GM19240 (cell line): ENCODE measurements at regions not wholly inside any gene's neighbourhood (a gene's known extent, or its start where the extent isn't known, plus 50 kb on each side); places are given as distances from the start of the nearest gene placed in this dataset.

Experiments used
- DNase-seq: peaks from one replicate; pipeline ENCODE4 v3.0.0; 2011; ENCODE audit warnings: low spot score; ENCODE audit not compliant: insufficient read length

DNA sequence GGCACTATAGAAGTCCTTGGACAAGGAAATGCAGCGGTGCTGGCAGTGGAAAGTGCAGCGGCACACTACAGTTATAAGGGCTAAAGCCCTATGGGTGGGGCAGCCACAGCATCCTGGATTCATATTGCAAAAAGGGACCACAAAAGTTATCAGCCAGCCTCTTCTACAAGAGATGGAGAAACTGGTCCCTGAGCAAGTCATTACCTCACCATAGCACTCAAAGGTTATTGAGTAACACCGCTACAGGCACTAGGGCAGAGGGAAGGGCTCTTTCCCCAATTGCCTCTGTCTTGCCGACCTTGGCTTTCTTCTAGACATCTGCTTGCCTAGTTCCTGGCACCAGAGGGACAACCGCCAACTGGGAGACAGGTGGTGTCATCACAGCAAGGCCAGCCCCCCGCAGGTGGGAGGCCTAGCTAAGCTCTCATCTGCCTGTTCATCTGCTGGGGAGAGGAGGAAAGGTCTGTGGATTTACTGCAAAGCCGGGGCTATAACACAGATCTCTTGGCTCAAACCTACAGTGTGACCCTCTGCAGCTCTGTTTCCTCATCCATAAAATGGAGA, 600.0 kb downstream of the BCOR start:
- no peak for DNase-seq

DNA sequence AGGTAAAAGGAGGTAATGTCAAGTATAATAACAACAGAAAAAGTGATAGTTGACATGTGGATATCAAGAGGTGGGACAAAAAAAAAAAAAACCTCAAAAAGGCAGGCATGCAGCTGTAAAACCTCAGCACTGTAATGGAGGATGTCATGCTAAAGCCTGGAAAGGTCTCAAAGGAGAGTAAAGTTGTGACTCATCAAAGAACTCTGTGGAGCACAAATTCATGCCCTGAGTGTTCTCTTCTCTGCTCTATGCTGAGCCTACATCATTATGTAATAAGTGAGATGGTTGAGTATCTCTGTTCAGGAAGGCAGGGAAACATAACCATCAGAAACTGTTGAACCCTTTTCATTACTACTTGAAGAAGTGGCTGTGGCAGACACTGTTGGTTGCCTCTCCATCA, 597.8 kb downstream of the BCOR start:
- DNase-seq = no peak

DNA sequence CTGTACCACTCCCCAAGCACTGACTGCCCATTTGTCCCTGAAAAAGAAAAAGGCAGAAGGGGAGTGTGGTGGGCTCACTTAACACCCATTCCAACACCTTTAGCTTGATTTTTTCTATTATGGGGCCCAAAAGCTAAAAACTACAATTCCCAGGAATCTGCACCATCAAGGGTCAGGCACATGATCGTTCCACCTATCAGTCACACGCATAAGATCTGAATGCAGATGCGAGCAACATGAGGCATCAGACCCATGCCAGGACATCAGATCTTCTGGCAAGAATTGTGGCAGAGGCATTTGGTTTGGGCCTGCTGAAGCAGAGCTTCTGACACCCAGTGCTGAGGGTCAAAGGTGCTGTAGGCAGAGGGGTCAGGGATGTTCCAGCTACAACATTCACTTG, 595.9 kb downstream of the BCOR start:
- no peak for DNase-seq

DNA sequence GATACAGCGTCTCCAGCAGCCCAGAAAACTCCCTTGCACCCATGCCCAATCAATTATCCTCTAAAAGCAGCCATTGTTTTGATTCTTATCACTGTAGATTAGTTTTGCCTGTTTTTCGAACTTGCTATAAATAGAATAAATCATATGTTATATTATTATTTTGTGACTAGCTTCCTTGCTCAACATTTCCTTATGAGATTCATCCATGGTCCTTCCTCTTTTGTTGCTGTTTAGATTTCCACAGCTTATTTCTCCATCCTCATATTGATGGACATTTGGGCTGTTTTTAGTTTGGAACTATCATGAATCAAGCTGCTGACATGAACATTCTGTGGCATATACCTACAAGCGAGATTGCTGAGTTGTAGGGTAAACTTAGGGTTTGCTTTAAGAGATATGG, 595.3 kb downstream of the BCOR start:
- DNase-seq = no peak

DNA sequence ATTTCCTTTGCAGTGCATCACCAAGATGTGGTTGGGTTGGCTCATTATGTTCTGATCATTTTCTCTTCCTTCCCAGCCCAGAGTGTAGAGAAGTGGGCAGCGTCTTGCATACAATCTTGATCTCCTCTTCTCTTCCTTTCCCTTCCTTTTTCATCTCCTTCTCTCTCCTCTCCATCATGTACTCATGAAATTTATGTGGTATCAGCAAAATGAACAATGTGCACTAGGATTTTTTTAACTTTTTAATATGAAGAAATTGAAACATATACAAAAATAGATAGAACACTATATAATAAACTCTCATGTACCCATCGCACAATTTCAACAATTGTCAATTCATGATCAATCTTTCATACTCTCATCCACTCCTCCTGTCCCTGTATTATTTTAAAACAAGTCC, 593.5 kb downstream of the BCOR start:
- no peak for DNase-seq

DNA sequence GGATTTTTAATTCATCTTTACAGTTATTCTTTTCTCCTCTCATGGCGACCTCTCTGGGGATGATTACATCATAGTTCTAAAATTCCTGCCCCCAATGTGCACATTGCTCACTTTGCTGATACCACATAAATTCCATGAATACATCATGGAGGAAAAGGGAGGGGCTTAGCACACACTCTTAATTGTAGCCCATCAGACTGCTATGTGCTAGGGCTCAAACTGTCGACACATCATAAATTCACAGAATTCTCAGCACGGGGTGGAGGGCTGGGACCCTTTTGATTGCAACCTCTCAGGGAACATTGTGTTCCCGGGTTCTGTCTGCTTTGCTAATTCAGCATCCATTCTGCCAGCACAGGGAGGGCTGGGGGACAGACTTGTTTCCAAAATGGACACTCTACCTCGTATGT, 592.9 kb downstream of the BCOR start:
- no peak for DNase-seq

DNA sequence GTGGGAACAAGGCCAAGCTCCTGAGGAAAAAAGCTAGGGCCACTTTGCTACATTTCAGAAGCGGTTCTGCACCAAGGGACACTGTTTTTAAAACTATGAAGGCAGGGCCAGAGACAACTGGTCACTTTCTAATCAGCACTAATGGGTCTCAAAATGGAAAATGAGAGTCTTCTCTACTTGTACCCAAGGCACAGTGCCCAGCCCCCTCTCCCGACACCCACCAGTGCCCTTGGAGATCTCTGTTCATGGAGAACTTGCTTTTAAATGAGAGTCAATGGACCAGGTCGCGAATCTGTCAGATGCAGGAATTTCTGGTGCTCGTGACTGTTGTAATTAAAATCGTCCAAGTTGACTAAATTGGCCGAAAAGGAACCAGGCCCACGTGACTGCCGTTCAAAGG, 591.6 kb downstream of the BCOR start:
- no peak for DNase-seq

DNA sequence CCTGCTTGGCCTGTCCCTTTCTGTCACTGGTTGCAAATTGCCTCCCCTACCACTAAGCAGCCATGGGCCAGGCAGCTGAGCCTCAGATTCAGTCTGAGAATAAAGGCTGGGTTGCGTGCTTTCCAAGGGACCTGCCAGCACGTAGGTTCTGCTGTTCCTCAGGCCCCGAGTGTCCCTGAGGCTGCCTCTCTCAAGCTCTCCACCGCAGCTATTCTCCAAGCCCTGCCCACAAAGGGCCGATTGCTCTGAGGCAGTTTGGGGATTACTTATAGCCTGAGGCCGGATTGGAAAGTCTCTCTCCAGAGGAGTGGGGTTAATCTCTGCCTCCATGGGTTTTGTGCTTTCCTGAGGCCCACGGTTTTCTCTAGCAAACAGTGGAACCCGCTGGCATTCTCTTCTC, 590.7 kb downstream of the BCOR start:
- no peak for DNase-seq

DNA sequence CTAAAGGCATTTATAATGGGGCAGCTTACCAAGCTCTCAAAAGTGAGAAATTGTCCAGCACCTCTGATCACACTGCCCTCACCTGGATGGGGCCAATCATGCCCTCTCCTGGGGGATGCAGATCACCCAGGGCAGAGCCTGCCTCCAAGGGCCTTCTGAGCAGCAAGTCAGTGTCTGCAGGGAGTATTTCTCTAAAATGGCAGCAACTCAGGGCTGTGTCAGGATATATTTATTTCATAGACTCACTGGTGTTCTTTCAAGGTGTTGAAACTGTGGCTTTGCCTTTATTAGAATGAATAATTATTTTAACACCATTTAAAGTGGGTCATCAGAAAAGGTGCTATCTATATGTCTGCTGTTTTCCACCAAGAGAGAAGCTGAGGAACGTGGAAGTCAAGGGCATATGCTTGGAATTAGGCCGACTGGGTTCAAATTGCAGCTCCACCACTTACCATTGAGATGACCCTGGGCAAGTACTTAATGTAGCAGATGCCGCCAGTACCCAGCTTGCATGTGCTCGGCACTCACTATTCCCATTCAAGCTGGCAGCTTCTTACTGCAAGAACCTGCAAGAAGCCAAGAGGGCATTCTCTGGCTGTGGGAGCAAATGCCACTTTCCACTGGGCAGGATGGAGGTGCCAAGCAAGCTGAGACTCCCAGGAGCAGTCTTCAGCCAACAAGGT, 590.0 kb downstream of the BCOR start:
- no peak for DNase-seq

DNA sequence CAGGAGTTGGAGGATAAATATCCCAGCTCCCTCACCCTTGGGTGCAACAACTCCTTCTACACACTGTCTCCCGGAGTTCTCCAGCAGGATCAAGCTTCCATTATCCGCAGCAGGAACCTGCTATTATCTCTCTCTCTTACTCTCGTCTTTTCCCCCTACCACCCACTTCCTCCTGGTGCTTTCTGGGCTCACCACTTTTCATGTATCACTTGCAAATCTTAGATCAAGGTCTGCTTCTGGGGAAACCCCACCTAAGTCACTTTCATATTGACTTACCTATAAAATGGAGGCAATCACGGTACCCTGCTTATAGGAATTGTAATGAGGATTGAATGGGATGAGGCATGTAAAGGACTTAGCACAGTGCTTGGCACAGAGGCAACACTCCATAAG, 589.5 kb downstream of the BCOR start:
- DNase-seq = no peak

DNA sequence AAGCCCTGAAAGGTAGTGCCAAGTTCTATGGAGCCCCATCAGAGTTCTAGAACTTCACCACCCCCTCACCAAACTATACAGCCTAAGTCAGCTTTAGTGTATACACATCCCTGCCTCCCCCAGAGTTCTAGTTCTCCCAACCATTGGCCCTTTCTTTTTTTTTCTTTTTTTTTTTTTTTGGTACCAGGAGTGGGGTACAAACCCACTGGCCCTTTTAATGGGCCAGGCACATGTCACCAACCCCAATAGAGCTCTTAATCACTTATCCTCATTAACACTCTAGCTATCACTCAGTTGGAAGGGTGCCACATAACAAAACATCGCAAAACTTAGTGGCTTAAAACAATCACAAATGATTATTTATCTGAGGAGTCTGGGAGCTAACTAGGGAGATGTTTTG, 588.6 kb downstream of the BCOR start:
- no peak for DNase-seq

DNA sequence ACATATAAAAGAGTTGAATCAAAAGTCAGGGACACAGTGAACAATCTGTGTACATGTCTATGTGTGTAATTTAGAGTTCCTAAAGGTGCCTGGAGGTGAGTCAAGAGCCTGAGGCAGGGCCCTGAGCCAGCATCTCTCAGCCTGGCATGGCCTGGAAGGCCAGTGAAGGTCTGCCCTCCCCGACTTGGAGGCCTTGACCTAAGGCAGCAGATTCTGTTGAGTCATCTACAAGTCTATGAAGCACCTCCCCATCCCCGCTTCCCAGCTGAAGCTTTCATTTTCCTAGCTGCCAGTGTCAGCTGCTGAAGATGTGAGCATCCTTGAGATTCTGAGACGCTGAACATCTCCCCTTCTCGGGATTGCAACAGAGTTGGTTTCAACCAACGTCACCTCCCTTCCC, 583.9 kb downstream of the BCOR start:
- DNase-seq = no peak

DNA sequence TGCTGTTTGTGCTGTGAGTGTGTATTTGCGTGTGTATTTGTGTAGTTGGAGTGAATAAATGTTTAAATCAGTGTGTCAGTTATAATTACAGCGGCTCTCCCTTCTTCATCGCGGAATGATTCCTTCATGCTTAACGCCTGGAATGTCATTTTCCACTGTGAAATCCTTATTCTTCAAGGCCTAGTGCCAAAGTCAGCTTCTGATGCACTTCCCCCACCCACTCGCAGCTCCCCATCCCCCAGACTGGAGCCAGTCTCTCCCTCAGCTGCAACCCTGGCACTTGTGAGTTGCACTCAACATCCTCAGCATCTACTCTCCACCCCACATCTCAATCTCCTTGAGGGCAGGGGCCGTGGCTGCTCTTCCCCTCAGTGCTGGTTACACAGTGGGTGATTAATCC, 583.0 kb downstream of the BCOR start:
- DNase-seq = no peak

DNA sequence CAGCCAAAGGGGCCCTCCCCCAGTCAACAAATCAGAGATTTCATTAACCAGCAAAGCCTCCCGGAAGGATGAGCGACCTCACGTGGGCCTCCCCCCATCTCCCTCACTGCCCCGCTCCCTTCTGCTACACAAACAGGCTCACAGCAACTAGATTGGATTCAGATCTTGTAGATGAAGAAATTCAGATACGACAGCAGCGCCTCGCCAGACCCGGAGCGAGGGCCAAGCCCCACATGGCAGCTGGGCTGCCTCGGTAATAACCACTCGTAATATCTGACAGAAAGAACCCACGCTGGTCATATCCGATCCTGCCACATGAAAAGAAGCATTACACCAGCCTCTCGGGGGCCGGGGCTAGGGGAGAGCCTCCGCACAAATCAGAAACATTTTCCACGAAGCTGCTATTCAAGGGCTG, 581.3 kb downstream of the BCOR start:
- DNase-seq = no peak

DNA sequence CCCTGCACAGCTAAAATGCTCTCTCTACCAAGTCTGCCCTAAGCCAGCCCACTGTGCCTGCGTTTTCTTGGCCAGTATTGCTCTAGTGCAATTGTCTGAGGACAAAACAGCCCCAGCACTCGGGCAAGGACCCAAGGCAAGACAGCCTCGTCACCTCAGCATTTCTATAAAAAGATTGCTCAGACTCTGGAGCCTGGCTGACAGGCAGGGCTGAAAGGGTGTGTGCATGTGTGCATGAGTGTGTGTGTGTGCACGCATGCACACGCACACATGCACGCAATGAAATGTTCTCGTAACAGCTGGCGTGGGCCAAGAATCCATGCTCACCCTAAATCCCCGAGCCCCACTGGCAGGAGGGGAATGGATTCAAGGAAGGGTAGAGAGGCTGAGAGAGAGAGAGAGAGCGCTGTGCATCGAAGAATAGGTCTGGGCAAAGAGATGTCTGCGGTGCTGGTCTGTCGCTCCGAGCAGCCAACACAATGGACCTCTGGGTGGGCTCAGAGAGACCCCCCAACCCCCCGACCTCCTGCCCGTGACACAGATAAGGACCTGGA, 579.2 kb downstream of the BCOR start:
- no peak for DNase-seq

DNA sequence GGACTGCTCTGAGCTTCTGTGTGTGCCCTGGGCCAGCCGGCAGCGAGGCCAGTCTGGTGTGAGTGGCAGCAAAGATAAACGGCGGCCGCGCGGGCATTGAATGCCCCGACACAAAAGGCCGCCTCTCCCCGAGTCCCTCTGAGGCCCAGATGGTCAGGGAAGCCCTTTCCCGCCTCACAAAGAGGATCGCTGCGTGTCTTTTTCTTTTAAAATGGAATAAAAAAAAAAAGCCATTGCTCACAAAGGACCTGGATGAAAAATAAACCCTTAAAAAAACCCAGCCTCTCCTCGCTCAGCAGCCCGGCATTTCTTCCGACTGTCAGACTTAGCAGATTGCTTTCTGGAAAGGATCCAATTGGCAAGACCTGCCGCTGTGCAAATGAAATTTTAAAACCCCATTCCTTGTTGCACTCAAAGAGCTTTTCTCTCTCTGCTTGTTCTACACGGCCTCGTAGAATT, 578.7 kb downstream of the BCOR start:
- no peak for DNase-seq

DNA sequence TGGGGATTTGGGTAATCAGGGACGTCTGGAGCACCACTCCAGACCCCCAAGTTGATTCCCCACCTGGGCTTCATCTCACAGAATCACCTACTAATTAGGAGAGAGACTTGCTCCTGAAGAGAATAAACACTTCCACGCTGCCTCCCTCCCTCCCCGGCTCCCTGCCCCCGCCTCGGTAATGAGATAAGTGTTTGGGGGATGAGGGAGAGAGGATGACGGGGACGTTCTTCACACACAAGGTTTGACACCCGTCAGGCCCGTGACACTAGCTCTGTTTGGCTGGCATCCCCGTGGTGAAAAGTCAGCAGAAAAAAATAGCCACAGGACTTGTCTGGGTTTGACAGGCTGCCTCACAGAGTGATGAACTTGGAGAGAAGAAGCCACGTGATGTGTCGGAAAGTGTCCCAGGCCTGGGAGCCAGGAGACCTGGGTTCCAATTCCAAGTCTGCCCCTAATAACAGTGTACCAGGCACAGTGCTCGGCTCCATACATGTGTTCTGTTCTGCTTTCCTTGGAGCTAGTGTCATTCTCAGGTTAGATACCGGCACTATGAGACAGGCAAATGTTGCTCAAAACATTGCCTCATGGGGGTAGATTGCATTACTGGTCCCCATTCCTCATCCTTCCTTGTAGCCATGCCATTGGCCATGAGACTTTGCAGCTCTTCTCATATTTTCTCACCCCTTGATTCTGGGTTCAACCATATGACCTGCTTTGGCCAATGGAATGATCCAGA, 578.0 kb downstream of the BCOR start:
- no peak for DNase-seq

DNA sequence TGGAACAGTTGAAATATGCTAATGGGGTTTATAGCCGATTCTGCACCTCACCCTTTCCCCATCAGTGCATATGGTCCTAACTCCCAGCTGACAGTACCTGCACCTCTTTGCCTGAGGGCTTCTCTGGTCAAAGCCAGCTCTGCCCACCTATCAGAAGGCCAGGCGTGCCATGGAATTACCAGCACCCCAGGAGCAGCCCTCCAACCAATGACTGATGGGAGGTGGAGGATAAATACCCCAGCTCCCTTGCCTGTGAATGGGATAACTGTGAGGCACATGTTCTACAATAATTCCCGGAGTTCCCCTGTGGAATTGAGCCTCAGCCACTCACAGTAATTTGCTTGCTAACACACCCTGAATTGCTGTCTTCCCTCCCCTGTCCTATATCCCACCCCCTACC, 572.0 kb downstream of the BCOR start:
- no peak for DNase-seq

DNA sequence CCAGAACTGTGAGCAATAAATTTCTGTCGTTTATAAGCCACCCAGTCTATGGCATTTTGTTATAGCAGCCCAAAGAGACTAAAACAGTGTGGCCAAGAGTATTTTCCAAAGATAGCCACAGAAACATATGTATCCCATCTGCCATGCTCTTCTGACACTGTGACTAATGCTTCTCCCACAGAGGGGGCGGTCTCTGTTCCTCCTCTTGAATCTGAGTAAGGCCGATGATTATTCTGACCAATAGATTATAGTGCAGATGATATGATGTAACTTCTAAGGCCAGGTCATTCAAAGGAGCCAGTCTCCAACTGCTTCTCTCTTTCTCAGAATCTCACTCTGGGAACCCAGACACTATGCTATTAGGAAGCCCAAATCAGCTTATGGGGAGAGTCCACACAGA, 570.7 kb downstream of the BCOR start:
- no peak for DNase-seq

DNA sequence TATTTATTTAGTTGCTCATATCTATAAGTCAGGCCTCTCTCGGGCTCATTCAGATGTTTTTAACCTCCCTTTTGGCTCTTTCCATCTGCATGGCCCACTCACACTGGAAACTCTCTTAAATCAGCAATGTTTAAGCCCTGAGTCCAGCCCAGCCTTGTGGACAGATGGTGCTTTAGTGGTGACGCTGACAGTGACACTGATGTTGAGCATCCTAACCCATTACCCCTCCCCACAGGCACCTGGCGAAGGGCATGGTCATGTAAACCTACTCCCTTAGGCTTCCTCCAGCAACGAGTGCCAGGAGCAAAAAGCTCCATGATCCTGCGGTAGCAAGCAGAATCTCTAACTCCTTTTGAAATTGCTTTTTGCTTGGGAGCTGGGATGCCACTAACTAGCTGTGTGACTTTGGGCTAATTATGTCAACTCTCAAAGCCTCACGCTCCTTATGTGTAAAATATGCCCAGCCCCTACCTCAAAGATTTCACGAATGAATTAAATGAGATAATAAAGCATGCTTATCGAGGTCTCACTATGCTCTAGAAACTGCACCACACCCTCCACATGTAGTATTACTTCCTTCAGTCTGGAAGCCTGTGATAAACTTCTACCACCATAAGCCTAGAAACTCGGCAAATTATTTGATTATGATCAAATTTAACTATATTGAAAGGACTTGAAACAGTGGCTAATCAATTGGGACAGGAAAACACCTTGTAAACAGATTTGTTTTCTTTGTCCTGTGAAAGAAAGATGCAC, 569.4 kb downstream of the BCOR start:
- no peak for DNase-seq

DNA sequence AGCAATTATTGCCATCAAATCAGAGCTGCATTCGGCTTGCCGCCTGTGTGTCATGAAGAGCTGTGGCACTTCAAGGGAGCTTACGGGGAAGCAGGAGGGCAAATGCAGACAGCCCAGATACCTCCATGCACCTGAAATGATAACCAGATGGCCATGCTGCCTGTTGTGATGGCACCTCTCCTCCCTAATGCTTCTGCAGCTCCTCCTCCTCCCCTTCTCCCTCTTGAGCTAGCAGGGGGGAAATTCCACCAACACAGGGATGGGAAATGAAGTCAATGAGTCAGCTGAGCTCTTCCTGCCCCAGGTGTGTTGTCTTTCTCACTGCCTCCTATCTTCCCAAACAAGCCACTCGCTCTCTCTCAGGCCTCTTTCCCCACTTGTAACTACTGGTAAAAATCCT, 565.0 kb downstream of the BCOR start:
- DNase-seq = no peak

DNA sequence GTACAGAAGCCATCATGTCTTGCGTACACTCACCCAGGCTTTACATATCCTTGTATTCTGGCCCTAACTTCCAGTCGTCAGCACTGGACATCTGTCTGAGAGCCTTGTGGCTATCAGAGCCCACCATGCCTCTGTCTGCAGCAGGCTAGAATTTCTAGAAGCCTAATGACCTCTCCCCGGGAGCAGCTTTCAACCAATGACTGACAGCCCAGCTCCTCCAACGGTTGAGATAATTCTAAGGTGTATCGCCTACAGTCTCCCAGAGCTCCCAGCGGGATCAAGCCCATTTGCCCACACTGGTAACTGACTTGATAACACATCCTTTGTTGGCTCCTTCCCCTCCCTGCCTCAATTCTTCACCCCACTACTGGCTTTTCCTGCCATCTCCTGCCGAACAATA, 562.8 kb downstream of the BCOR start:
- no peak for DNase-seq
